Activated T-cell treated with anti-CD3 and anti-CD28 coated beads, Interleukin-2, amount 50 U/mL, for 48 hours (primary cell): ENCODE measurements at regions not wholly inside any gene's neighbourhood (a gene's known extent, or its start where the extent isn't known, plus 50 kb on each side); places are given as distances from the start of the nearest gene placed in this dataset.

Experiments used
- DNase-seq, 2 experiments: peaks; one replicate each; pipeline ENCODE4 v3.0.0-alpha.2; 2020

DNA sequence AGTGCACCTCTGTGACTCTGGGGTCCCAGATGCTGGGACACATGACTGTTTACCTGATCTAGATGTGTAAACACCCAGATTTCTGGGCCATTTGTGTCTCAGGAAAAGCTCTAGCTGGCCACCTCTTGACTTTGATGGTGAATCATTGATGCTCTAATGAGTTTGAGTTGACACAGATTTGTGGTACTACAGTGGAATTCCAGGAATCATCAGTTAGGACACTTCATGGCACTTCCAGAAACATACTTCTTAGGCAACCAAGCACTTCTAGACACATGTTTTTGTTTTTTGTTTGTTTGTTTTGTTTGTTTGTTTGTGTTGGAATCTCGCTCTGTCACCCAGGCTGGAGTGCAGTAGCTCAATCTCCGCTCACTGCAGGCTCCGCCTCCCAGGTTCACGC is 302.2 kb upstream of the ZMIZ1 start:
- no peak for DNase-seq

DNA sequence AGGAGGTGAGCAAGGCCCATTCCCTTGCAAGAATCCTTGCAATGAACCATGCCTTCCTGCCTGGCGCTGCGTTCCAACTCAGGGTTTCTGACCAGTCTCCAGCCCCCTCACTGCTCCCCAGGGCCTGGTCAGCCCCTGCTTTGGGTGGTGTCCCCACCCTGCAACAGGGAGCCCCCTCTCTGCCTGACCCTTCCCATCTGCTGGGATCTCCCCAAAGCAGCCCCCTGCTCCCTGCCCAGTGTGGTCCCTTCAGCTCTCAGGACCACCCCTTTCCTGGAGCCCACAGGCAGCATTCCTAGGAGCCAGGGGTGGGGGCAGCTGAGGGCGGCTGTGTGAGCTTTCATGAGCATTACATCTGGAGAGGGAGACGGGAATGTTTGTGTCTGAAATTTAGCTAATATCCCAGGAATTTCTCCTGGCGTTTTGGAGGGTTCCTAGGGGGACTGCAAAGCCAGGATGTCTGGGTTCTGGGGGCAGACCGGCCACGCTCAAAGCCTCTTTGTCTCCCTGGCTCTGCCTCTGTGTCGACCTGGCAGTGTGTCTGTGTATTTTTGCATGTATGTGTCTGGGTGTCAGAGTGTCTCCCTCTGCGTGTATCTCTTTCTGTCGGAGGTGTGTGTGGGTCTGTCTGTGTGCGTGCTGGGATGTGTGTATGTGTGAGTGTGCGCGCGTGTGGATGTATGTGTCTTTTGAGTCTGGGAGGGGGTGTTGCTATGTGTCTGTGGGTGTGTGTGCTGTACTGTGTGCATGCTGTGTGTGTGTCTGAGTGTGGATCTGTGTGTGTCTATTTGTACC is 300.5 kb upstream of the ZMIZ1 start:
- no peak for DNase-seq

GRCh38 chr10:78768876-78769275 is 299.9 kb upstream of the ZMIZ1 start:
- DNase-seq: no peak

GRCh38 chr10:78769526-78769925 is 299.2 kb upstream of the ZMIZ1 start:
- no peak for DNase-seq

DNA sequence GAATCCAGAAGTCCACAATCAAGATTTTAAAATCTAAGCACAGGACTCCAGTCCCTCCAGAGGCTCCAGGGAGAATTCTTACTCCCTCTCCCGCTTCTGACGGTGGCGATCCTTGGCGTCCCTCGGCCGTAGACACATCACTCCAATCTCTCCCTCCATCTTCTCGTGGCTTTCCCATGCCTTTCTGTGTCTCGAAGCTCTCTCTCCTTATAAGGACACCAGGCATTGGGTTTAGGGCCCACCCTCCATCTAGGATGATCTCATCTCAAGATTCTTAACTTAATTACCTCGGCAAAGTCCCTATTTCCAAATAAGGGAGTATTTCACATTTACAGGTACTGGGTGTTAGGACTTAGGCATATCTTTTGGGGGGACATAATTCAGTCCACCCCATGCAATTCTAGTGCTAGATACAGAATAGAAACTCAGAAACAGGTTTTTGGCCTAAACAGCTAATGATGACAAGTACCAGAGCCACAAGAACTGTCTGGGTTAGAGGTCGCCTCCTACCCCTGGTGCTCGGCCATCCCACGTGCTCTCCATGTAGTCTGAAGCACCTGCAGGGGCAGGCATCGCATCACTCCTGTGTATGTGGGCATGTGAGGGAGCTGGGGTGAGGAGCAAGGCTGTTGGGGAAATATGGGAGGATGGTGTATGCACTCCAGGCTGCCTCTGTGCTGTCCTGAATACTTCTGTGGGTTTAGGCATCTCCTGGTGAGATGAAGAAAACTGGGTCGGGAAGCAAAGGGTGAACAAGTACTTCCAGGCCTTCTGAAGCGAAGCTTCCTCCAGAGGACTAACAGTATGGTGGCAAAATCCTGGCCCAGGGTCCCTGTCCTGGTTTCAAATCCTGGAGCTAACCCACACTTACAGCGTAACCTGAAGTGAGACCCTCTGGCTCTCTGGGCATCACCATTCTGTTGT is 298.3 kb upstream of the ZMIZ1 start:
- DNase-seq: no peak

DNA sequence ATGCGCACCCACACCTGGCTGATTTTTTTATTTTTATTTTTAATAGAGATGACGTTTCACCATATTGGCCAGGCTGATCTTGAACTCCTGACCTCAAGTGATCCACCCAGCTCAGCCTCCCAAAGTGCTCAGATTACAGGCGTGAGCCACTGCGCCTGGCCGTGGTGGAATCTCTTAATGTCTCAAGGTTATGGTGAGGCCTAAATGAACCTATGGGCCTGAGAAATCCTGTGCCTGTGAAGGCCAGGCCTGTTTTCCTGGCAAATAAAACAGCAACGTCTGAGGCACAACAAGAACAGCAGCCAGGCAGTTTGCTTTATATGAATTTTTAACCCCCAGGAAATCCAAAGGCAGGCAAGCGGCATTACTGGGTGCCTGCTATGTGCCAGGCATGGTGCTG is 297.5 kb upstream of the ZMIZ1 start:
- no peak for DNase-seq

DNA sequence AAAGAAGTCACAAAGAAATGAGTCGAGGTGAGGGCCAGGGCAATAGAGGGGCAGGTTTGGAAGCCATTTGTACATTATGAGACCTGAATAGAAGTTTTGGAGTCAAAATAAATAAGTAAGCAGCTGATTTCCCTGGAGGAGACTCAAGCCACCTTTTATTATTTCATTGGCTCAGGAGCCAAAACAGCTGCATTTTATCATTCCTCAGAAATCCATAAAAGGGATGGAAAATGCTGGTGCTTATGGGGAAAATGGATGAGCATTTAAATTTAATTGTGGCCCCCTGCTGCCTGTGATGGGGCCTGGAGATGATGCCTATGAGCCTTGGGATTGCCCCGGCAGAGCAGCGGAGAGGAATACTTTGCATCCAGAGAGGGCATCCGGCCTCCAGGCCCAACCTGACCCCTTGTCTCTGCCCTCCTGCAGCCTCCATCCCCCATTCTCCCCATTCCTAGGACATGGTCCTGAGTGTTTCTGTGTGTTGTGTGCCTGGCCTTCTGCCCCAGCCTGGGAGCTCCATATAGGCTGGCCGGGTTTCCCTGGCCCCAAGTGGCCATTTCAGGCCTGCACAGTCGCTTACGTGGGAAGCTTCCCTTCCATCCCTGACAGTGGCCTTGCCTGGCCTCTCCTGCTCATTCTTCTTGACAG is 296.8 kb upstream of the ZMIZ1 start:
- no peak for DNase-seq

- DNase-seq: no peak
These were observed 296.3 kb upstream of the ZMIZ1 start for GRCh38 chr10:78772486-78772885.

DNA sequence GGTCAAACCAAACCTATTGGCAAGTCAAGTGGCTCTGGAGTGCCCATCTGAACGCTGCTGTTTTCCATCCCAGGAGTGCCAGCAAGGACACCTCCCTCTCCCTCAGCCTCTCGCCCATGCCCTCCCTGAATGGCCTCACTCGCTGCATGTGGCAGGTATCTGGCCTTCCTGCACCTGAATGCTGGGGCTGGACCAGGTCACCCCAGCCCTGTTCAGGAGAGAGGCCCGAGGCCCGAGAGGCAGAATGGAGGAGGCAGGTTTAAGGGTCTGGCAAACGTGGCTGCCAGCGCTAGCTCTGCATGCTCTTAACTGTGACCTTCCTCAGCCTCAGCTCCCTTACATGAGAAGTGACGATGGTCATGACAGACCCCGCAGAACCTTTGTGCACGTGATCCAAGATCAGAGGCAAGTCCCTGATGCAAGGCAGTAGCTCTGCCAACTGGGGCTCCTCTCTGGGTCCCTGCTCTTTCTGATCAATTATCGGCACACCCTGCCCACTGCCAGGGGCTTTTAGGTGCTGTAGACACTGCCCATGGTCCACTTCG is 295.7 kb upstream of the ZMIZ1 start:
- no peak for DNase-seq

DNA sequence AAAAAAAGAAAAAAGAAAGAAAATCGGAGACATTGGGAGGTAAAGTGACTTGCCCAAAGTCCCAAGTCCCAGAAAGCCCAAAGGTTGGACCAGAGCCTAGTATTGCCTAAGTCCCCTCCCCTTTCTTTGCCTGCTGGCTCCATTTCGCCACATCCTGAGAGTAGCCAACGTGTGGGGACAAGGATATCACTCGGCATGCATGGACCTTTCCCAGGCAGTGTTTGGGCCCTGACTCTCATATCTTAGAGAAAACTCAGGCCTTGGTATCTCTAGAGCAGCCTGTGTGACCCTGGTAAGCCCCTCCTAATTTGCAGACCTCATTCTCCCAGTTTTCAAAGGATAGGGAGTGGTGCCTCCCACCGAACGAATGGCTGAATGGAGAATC is 294.2 kb upstream of the ZMIZ1 start:
- DNase-seq: no peak

DNA sequence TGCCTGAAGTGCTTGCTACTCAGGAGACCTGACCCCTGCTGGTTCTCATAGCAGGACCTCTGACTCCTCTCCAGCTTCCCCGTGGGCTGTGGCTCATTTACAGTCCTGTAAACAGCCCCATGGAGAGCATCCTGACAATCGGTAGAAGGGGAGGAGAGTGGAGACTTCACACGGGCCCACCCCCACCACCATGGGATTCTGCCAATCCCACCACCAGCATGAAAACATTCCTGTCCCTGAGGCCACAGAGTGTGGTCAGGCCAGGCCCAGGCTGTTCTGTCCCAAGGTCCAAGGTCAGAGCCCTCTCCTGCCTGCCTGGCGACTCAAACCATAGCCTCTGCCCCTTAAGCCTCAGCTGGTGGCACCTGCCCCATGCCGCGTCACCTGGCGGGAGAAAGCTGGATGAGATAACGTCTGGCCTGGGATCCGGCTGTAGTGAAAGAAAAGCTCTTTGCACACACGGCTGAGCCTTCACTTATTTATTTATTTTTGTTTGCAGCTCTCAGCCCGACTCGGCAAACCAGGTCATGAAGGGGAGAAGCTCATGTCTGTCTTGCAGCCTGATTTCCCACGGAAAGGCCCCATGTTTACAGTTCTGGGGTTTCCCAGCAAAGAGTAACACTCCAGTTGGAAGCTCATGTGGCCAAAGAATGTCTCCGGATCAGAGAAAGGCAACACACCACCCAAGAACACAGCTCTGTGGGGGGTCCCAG is 293.6 kb upstream of the ZMIZ1 start:
- no peak for DNase-seq

GRCh38 chr10:78775891-78776290 is 292.9 kb upstream of the ZMIZ1 start:
- DNase-seq: no peak

DNA sequence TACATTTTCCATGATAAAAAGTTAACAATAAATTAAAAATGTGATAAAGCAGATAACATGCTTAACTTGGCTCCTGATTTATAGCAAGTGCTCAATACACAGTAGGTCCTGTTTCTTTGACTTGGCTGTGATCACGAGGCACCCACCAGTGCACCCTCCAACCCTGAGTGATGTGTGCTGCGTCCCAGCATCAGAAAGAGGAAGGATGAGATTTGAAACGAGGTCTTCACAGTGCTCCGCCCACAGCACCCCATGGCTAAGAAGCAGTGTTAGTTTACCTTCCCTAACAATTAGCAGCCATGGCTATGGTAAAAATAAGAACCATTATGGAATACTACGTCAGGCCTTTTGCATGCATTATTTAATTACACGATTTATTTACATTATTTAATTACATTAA is 292.0 kb upstream of the ZMIZ1 start:
- DNase-seq: no peak

DNA sequence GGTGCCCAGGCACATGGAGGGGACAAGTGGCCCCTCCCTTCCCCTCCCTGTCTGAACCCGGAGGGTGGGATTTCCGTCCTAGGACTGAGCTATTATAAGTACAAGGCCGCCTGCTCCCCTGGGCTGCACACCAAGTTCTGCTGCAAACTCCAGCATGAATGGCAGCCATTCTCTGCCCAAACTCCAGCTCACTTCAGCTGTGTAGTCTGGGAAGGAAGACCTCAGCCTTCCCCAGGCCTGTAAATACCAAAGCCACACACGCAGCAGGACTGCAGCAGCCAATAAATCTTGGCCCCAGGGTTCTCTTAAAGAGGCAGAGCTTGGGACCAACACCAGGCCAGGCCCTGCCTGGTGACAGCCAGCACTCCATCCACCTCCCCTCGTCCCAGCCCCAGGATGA is 291.3 kb upstream of the ZMIZ1 start:
- no peak for DNase-seq

GRCh38 chr10:78777867-78778266 is 290.9 kb upstream of the ZMIZ1 start:
- DNase-seq: no peak

DNA sequence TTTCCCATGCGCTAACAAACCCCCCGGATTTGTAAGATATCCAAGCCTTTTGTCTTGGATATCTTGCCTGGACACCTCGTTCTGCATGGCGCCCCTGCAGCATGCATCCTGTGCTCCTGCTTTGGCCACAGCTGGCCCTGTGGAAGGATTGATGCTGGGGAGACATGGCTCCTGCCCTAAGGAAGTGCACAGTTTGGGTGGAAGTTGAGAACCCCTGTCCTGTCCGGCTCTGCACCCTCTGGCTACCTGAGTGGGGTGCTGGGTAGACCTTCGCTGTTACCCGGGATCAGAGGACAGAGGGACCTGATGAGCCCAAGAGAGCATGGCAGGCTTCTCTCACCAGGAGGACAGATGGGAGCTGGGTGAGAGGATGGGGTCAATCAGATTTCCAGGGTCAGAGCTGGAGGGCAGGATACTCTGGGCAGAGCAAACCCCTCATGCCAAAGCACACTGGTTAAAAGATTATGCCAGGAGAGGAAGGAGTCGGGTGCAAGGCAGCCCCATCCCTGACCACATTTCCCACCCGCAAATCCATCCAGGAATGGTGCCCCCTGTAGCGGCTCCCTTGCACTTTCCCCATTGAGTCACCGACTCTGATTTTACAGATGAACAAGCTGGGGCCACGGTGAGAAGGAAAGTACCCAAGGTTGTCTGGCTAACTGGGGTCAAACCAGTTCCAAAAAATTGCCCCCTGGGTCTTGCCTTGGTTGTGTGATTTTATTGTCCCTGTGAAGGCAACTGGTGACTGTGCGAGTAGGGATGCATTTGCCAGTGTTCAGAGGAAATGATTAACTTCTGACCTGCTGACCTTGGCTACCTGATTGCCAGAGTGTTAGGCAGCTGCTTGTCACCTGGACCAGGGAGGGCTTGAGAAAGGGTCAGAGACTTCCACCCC is 290.1 kb upstream of the ZMIZ1 start:
- DNase-seq: no peak

DNA sequence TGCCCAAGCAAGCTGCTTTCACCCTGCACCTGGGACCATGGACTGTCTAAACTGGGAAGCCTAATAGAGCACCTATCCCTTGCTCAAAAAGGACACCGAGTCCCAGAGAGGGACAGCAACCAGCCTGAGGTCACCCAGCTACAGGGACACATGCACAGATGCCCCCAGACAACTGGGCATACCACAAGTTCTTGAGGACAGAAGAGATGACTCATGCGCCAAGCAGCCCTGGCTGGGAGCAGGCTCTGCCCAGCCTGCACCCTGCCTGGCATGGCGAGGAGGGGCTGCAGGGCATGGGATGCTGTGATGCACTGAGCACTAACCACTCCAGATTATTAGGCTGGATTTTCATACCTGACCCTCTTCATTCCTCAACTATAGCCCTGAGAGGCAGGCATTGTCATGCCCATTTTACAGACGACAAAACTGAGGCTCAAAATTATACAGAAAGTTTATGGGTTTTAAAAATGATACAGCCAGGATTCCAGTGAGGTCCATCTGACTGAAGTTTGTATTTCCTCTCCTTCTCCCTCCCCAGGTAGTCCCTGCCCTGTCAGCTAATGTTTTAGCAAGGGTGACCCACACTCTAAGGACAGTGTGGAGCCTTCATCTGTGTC is 289.3 kb upstream of the ZMIZ1 start:
- DNase-seq: no peak

GRCh38 chr10:78780551-78780961 is 288.2 kb upstream of the ZMIZ1 start:
- no peak for DNase-seq

- DNase-seq: no peak
These were observed 287.4 kb upstream of the ZMIZ1 start for GRCh38 chr10:78781251-78781913.

GRCh38 chr10:78781991-78782390 is 286.8 kb upstream of the ZMIZ1 start:
- DNase-seq: no peak

DNA sequence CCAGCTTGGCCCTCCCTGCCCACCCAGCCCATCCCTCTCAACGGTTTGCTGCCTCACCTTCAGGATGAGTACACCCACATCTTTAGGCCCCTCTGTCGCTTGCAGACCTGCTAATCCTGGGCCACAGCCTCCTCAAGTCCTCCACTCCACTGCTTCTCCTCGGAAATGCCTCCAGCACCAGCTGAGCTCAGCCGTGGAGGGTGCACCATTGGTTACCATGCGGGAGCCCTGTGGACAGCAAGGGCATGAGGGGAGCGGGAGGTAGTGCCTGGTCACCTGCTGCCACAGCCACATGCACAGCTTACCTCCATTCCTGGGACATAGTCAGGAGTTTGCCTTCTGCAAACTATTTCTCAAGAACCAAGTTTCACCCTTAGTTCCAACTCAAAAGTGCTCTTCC is 286.3 kb upstream of the ZMIZ1 start:
- no peak for DNase-seq
